SH-SY5Y (cell line): ENCODE measurements at regions not wholly inside any gene's neighbourhood (a gene's known extent, or its start where the extent isn't known, plus 50 kb on each side); places are given as distances from the start of the nearest gene placed in this dataset.
A peak's percentile ranks its signal among the peaks of the same experiment; 100 is the strongest.

Experiments used
- GATA2 ChIP-seq: IDR thresholded peaks from 2 replicates; pipeline ENCODE4 v1.6.1; 2011; ENCODE audit warnings: mild to moderate bottlenecking, low read depth, low read length
- GATA3 ChIP-seq: IDR thresholded peaks from 2 replicates; pipeline ENCODE4 v1.6.1; 2011; ENCODE audit warnings: low read depth, mild to moderate bottlenecking, low read length, moderate library complexity

GRCh38 chr11:116581349-116581748 is 191.4 kb downstream of the BUD13 start:
- TF ChIP-seq GATA2 (no peak), GATA3 (no peak)

- no peak for TF ChIP-seq GATA3
- TF ChIP-seq GATA2: no peak
Measured at GRCh38 chr11:116580799-116581198, 192.0 kb downstream of the BUD13 start.

- TF ChIP-seq GATA2 (no peak), GATA3 (no peak)
Measured at GRCh38 chr11:116579857-116580727, 192.7 kb downstream of the BUD13 start.

GRCh38 chr11:116579031-116579653 is 193.6 kb downstream of the BUD13 start:
- no peak for TF ChIP-seq GATA3
- TF ChIP-seq GATA2: peak; percentile 61; the same call in 1 of the 2 replicates

GRCh38 chr11:116577956-116578355 is 194.8 kb downstream of the BUD13 start:
- TF ChIP-seq GATA3 (no peak), GATA2 (no peak)

GRCh38 chr11:116577273-116577672 is 195.5 kb downstream of the BUD13 start:
- TF ChIP-seq GATA3 (no peak), GATA2 (no peak)

- TF ChIP-seq GATA3: no peak
- TF ChIP-seq GATA2: no peak
Measured at GRCh38 chr11:116576526-116576925, 196.3 kb downstream of the BUD13 start.

GRCh38 chr11:116567721-116568242 is 205.0 kb downstream of the BUD13 start:
- TF ChIP-seq GATA3 (no peak), GATA2 (no peak)

- TF ChIP-seq GATA2: no peak
- TF ChIP-seq GATA3: no peak
Measured at GRCh38 chr11:116563712-116564047, 209.1 kb downstream of the BUD13 start.

GRCh38 chr11:116563028-116563711 is 209.6 kb downstream of the BUD13 start:
- TF ChIP-seq GATA3 (no peak), GATA2 (no peak)

- TF ChIP-seq GATA3 (no peak), GATA2 (no peak)
Measured at GRCh38 chr11:116560589-116560988, 212.2 kb downstream of the BUD13 start.

GRCh38 chr11:116558504-116559211 is 214.1 kb downstream of the BUD13 start:
- TF ChIP-seq GATA2: no peak
- TF ChIP-seq GATA3: no peak

- no peak for TF ChIP-seq GATA2
- no peak for TF ChIP-seq GATA3
Measured at GRCh38 chr11:116557282-116557681, 215.5 kb downstream of the BUD13 start.

GRCh38 chr11:116556483-116556882 is 216.3 kb downstream of the BUD13 start:
- TF ChIP-seq GATA3: no peak
- TF ChIP-seq GATA2: no peak
